ENCODE measurements at regions not wholly inside any gene's neighbourhood (a gene's known extent, or its start where the extent isn't known, plus 50 kb on each side); places are given as distances from the start of the nearest gene placed in this dataset.

GRCh38 chr6:97459986-97460385 lies 177.0 kb upstream of the MMS22L start:
- no peaks in the 10 kb centered on the region for H3K9me3 ChIP-seq (replicated peaks; ENCODE audit: insufficient read depth, low read length)
- H3K9ac ChIP-seq (ENCODE audit: low read length): no peak overlapping the region
- H3K4me3 ChIP-seq (ENCODE audit: low read length): no peak overlapping the region
- H3F3A ChIP-seq (ENCODE audit: insufficient read depth, low read length): no peaks in the 10 kb centered on the region
- no peaks in the 10 kb centered on the region for H3K36me3 ChIP-seq (replicated peaks; ENCODE audit: insufficient read depth, low read length)
- no peak for TF ChIP-seq EZH2 (optimal IDR thresholded peaks at IDR 0.05; ENCODE audit: low read depth, low read length)
- no peak for TF ChIP-seq EZH2phosphoT487 (IDR thresholded peaks at IDR 0.05; ENCODE audit: low read length)
- no peak for TF ChIP-seq CTCF (IDR thresholded peaks at IDR 0.05; ENCODE audit: low read length)
- H2AFZ ChIP-seq (ENCODE audit: low read length): no peak overlapping the region
- H3K79me2 ChIP-seq (ENCODE audit: low read length): no peaks in the 10 kb centered on the region
- no peaks in the 10 kb centered on the region for H3K4me1 ChIP-seq (ENCODE audit: low read length)
- no peaks in the 10 kb centered on the region for H3K9me2 ChIP-seq (replicated peaks; ENCODE audit: insufficient read depth, low read length)
- H4K20me1 ChIP-seq (ENCODE audit: insufficient read depth, low read length): no peaks in the 10 kb centered on the region
- H3K27ac ChIP-seq (ENCODE audit: low read length): no peak overlapping the region
- no peaks in the 10 kb centered on the region for H3K27me3 ChIP-seq (replicated peaks; ENCODE audit: insufficient read depth, low read length)
- no peak for DNase-seq
- H3K4me2 ChIP-seq (ENCODE audit: low read depth, low read length): no peak overlapping the region

GRCh38 chr6:97460394-97461080 lies 177.5 kb upstream of the MMS22L start:
- no peaks in the 10 kb centered on the region for H3K4me1 ChIP-seq (ENCODE audit: low read length)
- no peaks in the 10 kb centered on the region for H3K9me2 ChIP-seq (replicated peaks; ENCODE audit: insufficient read depth, low read length)
- no peak overlapping the region for H3K9ac ChIP-seq (ENCODE audit: low read length)
- no peak for DNase-seq
- no peaks in the 10 kb centered on the region for H3K27me3 ChIP-seq (replicated peaks; ENCODE audit: insufficient read depth, low read length)
- no peak for TF ChIP-seq CTCF (IDR thresholded peaks at IDR 0.05; ENCODE audit: low read length)
- no peak for TF ChIP-seq EZH2 (optimal IDR thresholded peaks at IDR 0.05; ENCODE audit: low read depth, low read length)
- no peak for TF ChIP-seq EZH2phosphoT487 (IDR thresholded peaks at IDR 0.05; ENCODE audit: low read length)
- H2AFZ ChIP-seq (ENCODE audit: low read length): no peak overlapping the region
- H3K27ac ChIP-seq (ENCODE audit: low read length): no peak overlapping the region
- no peak overlapping the region for H3K4me3 ChIP-seq (ENCODE audit: low read length)
- no peaks in the 10 kb centered on the region for H4K20me1 ChIP-seq (ENCODE audit: insufficient read depth, low read length)
- no peaks in the 10 kb centered on the region for H3K79me2 ChIP-seq (ENCODE audit: low read length)
- no peaks in the 10 kb centered on the region for H3F3A ChIP-seq (ENCODE audit: insufficient read depth, low read length)
- no peaks in the 10 kb centered on the region for H3K36me3 ChIP-seq (replicated peaks; ENCODE audit: insufficient read depth, low read length)
- no peak overlapping the region for H3K4me2 ChIP-seq (ENCODE audit: low read depth, low read length)
- no peaks in the 10 kb centered on the region for H3K9me3 ChIP-seq (replicated peaks; ENCODE audit: insufficient read depth, low read length)

GRCh38 chr6:97461218-97461617 lies 178.2 kb upstream of the MMS22L start:
- H3K9me3 ChIP-seq (replicated peaks; ENCODE audit: insufficient read depth, low read length): no peaks in the 10 kb centered on the region
- H3K27me3 ChIP-seq (replicated peaks; ENCODE audit: insufficient read depth, low read length): no peaks in the 10 kb centered on the region
- H3K4me2 ChIP-seq (ENCODE audit: low read depth, low read length): no peak overlapping the region
- H4K20me1 ChIP-seq (ENCODE audit: insufficient read depth, low read length): no peaks in the 10 kb centered on the region
- H3K9me2 ChIP-seq (replicated peaks; ENCODE audit: insufficient read depth, low read length): no peaks in the 10 kb centered on the region
- no peaks in the 10 kb centered on the region for H3K4me1 ChIP-seq (ENCODE audit: low read length)
- no peak overlapping the region for H3K27ac ChIP-seq (ENCODE audit: low read length)
- H2AFZ ChIP-seq (ENCODE audit: low read length): no peak overlapping the region
- no peaks in the 10 kb centered on the region for H3K79me2 ChIP-seq (ENCODE audit: low read length)
- H3F3A ChIP-seq (ENCODE audit: insufficient read depth, low read length): no peaks in the 10 kb centered on the region
- H3K9ac ChIP-seq (ENCODE audit: low read length): no peak overlapping the region
- H3K4me3 ChIP-seq (ENCODE audit: low read length): no peak overlapping the region
- no peak for TF ChIP-seq EZH2 (optimal IDR thresholded peaks at IDR 0.05; ENCODE audit: low read depth, low read length)
- TF ChIP-seq CTCF (IDR thresholded peaks at IDR 0.05; ENCODE audit: low read length): no peak
- no peak for TF ChIP-seq EZH2phosphoT487 (IDR thresholded peaks at IDR 0.05; ENCODE audit: low read length)
- no peak for DNase-seq
- H3K36me3 ChIP-seq (replicated peaks; ENCODE audit: insufficient read depth, low read length): no peaks in the 10 kb centered on the region

Measured in MM.1S (cell line).